Epithelial cell of esophagus (primary cell): ENCODE measurements at regions not wholly inside any gene's neighbourhood (a gene's known extent, or its start where the extent isn't known, plus 50 kb on each side); places are given as distances from the start of the nearest gene placed in this dataset.

Source experiments
- DNase-seq: peaks from one replicate; pipeline ENCODE4 v3.0.0; 2010; ENCODE audit warnings: low read depth
- H3K4me3 ChIP-seq: 2 replicates; pipeline ENCODE4 v1.5.1; 2011; ENCODE audit warnings: mild to moderate bottlenecking, low read length, control low read depth
- CTCF ChIP-seq: IDR thresholded peaks from 2 replicates; pipeline ENCODE4 v1.5.1; 2011; ENCODE audit warnings: low read depth, mild to moderate bottlenecking, low read length, control low read depth, inconsistent platforms; ENCODE audit not compliant: insufficient read depth; ENCODE audit errors: missing control alignments

- no peak for DNase-seq
- no peak overlapping the region for H3K4me3 ChIP-seq
- TF ChIP-seq CTCF, result no peak
These were observed 386.9 kb downstream of the AMY1C start for GRCh38 chr1:104136621-104137020.

- no peak for TF ChIP-seq CTCF
- DNase-seq, result no peak
- no peak overlapping the region for H3K4me3 ChIP-seq
These were observed 407.0 kb downstream of the AMY1C start for GRCh38 chr1:104156738-104157137.

- H3K4me3 ChIP-seq, result no peak overlapping the region
- no peak for DNase-seq
- no peak for TF ChIP-seq CTCF
These were observed 414.3 kb downstream of the AMY1C start for GRCh38 chr1:104163912-104164476.

GRCh38 chr1:104172243-104172681 is 422.6 kb downstream of the AMY1C start:
- DNase-seq, result no peak
- no peak overlapping the region for H3K4me3 ChIP-seq
- TF ChIP-seq CTCF, result no peak

- no peak for DNase-seq
- H3K4me3 ChIP-seq, result no peak overlapping the region
- TF ChIP-seq CTCF, result no peak
These were observed 432.6 kb downstream of the AMY1C start for GRCh38 chr1:104182251-104182650.

- no peak for DNase-seq
- H3K4me3 ChIP-seq, result no peak overlapping the region
- TF ChIP-seq CTCF, result no peak
These were observed 439.5 kb downstream of the AMY1C start for GRCh38 chr1:104189207-104189606.

GRCh38 chr1:104190821-104191220 is 441.1 kb downstream of the AMY1C start:
- H3K4me3 ChIP-seq, result no peak overlapping the region
- no peak for DNase-seq
- TF ChIP-seq CTCF, result no peak
